Ishikawa (cell line): ENCODE measurements at regions not wholly inside any gene's neighbourhood (a gene's known extent, or its start where the extent isn't known, plus 50 kb on each side); places are given as distances from the start of the nearest gene placed in this dataset.

Source experiments
- CEBPB ChIP-seq: IDR thresholded peaks from 2 replicates; pipeline ENCODE4 v1.6.1; 2012
- CREB1 ChIP-seq: IDR thresholded peaks from 2 replicates; pipeline ENCODE4 v1.6.1; 2012; ENCODE audit warnings: low read depth
- EGR1 ChIP-seq: IDR thresholded peaks from 2 replicates; pipeline ENCODE4 v1.6.1; 2012
- EP300 ChIP-seq: IDR thresholded peaks from 2 replicates; pipeline ENCODE4 v1.6.1; 2012; ENCODE audit warnings: borderline replicate concordance
- FOXM1 ChIP-seq: IDR thresholded peaks from 2 replicates; pipeline ENCODE4 v1.6.1; 2012; ENCODE audit warnings: low read depth, borderline replicate concordance
- MAX ChIP-seq: IDR thresholded peaks from 2 replicates; pipeline ENCODE4 v1.6.1; 2012
- NFIC ChIP-seq: IDR thresholded peaks from 2 replicates; pipeline ENCODE4 v1.6.1; 2012
- RAD21 ChIP-seq: IDR thresholded peaks from 2 replicates; pipeline ENCODE4 v1.6.1; 2012; ENCODE audit warnings: low read depth
- REST ChIP-seq: IDR thresholded peaks from 2 replicates; pipeline ENCODE4 v1.6.1; 2012; ENCODE audit warnings: low read depth, mild to moderate bottlenecking
- TAF1 ChIP-seq: IDR thresholded peaks from 2 replicates; pipeline ENCODE4 v1.6.1; 2012; ENCODE audit warnings: low read depth, mild to moderate bottlenecking
- TCF12 ChIP-seq: IDR thresholded peaks from 2 replicates; pipeline ENCODE4 v1.6.1; 2012; ENCODE audit warnings: low read depth
- TEAD4 ChIP-seq: IDR thresholded peaks from 2 replicates; pipeline ENCODE4 v1.6.1; 2012
- USF1 ChIP-seq: IDR thresholded peaks from 2 replicates; pipeline ENCODE4 v1.6.1; 2012
- YY1 ChIP-seq: IDR thresholded peaks from 2 replicates; pipeline ENCODE4 v1.6.1; 2012; ENCODE audit warnings: low read depth
- ZBTB7A ChIP-seq: IDR thresholded peaks from 2 replicates; pipeline ENCODE4 v1.6.1; 2012; ENCODE audit warnings: low read depth

GRCh38 chr2:146867477-146867986 lies 977.3 kb upstream of the ACVR2A start:
- no peak for TF ChIP-seq EGR1
- no peak for TF ChIP-seq MAX
- no peak for TF ChIP-seq REST
- no peak for TF ChIP-seq ZBTB7A
- no peak for TF ChIP-seq USF1
- no peak for TF ChIP-seq RAD21
- TF ChIP-seq NFIC = no peak
- no peak for TF ChIP-seq TCF12
- TF ChIP-seq FOXM1 = no peak
- TF ChIP-seq TAF1 = no peak
- TF ChIP-seq EP300 = no peak
- TF ChIP-seq YY1 = no peak

- TF ChIP-seq EGR1 (no peak), TCF12 (no peak), TEAD4 (no peak), YY1 (no peak), CEBPB (no peak), REST (no peak), FOXM1 (no peak), TAF1 (no peak)
Observed at GRCh38 chr2:146853741-146854444, 990.9 kb upstream of the ACVR2A start.

GRCh38 chr2:146852661-146853060 lies 992.2 kb upstream of the ACVR2A start:
- no peak for TF ChIP-seq ZBTB7A
- no peak for TF ChIP-seq TEAD4
- TF ChIP-seq FOXM1 = no peak
- no peak for TF ChIP-seq EP300
- TF ChIP-seq MAX = no peak
- TF ChIP-seq EGR1 = no peak
- no peak for TF ChIP-seq TCF12
- no peak for TF ChIP-seq USF1
- no peak for TF ChIP-seq YY1
- no peak for TF ChIP-seq TAF1
- TF ChIP-seq CEBPB = no peak
- TF ChIP-seq CREB1 = no peak
- no peak for TF ChIP-seq NFIC
- TF ChIP-seq RAD21 = no peak

GRCh38 chr2:146850746-146851145 lies 994.1 kb upstream of the ACVR2A start:
- TF ChIP-seq REST = no peak
- no peak for TF ChIP-seq CEBPB
- TF ChIP-seq TEAD4 = no peak

- TF ChIP-seq USF1 (no peak), TCF12 (no peak), FOXM1 (no peak), YY1 (no peak), CEBPB (no peak)
Observed at GRCh38 chr2:146847846-146848245, 997.0 kb upstream of the ACVR2A start.
